Psoas muscle (tissue), 7 donors: ENCODE measurements at regions not wholly inside any gene's neighbourhood (a gene's known extent, or its start where the extent isn't known, plus 50 kb on each side); places are given as distances from the start of the nearest gene placed in this dataset.

ENCODE experiments used
- ATAC-seq, 4 donors: fragments of 200-7000 bp; cut with Tn5 transposase; one replicate each; pipeline ENCODE4 v1.9.1; 2020; ENCODE audit warnings: moderate library complexity in 3 of 4, mild to moderate bottlenecking in 2 of 4
- DNase-seq, 2 donors: peaks; one replicate each; pipeline ENCODE4 v3.0.0-alpha.2; 2020
- H3K27ac ChIP-seq: fragments of 200-600 bp; one replicate; pipeline ENCODE4 v1.8.0; 2022
- H3K27me3 ChIP-seq, 3 donors: fragments of 200-600 bp in 1 of 3; one replicate each; pipeline versions ENCODE4 v1.6.1 to v1.8.0; 2013 to 2022; ENCODE audit warnings: low read length in 2 of 3, mild to moderate bottlenecking in 2 of 3, moderate library complexity in 1 of 3; ENCODE audit not compliant: insufficient read depth in 3 of 3
- H3K36me3 ChIP-seq, 2 donors: fragments of 200-600 bp in 1 of 2; one replicate each; pipeline versions ENCODE4 v1.6.1 to v1.8.0; 2013 to 2022; ENCODE audit warnings: low read depth in 1 of 2, mild to moderate bottlenecking in 1 of 2, moderate library complexity in 1 of 2; ENCODE audit not compliant: insufficient read depth in 1 of 2
- H3K4me1 ChIP-seq: fragments of 200-600 bp; one replicate; pipeline ENCODE4 v1.8.0; 2022
- H3K4me3 ChIP-seq: fragments of 200-600 bp; one replicate; pipeline ENCODE4 v1.8.0; 2022; ENCODE audit warnings: mild to moderate bottlenecking
- H3K9me3 ChIP-seq: fragments of 200-600 bp; one replicate; pipeline ENCODE4 v1.8.0; 2022
- WGBS, 3 donors: extraction: QIAGEN DNeasy Blood & Tissue Kit; methylation state at CpG; one replicate each; pipeline versions ENCODE4 v1.1.6 to v1.1.7; 2013; 5-methylcytosine and 5-hydroxymethylcytosine counted together
- intact Hi-C, 2 donors: fragments of 100-400 bp; cut with DNase I; formaldehyde crosslinking; loops; one replicate each; pipeline versions ENCODE4 v1.11.0 to v1.14.2; 2022
- TF ChIP-seq, protein P1 (sequence below): fragments of 200-600 bp; IDR thresholded peaks from one replicate; pipeline ENCODE4 v1.8.0; 2022; ENCODE audit warnings: antibody characterized with exemption
- donor health status: healthy with polysubstance abuse.
- donor health status: DM: no; HTN: no; CAD: no; lungs with moderate emphysema.
- donor health status: Bipolar disorder and iron deficiency.
- donor health status: healthy.
- donor health status: DM: yes; HTN: yes; CAD: no.
- donor health status: DM: no; HTN: no; CAD: no.
- donor health status: DM: yes; HTN: yes; CAD: no.

DNA sequence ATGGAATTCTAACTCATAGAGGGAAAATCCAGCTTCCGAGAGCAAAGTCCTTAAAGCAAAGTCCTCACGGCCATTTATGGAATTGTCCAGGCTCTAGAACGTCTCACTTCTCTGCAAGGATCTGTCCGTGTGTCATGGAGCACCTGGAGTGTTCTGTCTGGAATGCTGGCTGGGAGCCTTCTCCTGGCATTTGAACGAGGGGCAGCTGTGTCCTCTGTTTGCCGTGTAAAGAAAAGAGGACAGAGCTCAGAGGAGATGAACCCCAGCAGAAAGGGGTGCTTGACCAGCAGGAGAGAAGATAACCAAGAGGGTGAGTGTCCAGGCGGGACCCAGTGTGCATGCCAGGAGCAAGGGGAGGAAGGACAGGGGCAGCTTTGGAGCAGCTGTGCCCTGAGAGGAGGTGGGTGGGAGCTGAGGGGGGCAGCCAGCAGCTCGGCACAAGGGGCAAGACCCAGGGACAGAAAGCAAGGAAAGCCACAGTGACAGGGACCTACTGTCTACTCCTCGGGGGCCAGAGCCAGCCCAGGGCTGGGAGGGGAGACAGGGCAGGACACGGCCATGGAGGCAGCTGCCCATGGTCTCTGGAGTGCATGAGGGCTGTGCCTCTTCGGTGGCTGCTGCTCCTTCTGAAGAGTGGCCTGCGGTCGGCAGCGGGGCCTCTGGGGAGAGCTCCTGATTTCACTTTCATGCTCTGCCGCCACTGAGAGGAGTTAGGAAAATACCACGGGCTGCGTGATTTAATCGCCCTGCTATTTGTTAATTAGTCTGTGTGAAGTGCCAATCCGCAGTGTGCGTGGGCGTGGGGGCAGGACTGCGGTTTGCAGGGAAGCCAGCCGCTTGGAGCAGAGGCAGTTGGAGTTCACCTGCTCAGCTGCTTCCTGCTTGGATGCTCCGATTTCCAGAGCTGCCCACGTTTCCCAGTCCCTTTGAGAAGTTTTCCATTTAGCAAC, 149.3 kb upstream of the SHH start:
- TF ChIP-seq, protein P1, sequence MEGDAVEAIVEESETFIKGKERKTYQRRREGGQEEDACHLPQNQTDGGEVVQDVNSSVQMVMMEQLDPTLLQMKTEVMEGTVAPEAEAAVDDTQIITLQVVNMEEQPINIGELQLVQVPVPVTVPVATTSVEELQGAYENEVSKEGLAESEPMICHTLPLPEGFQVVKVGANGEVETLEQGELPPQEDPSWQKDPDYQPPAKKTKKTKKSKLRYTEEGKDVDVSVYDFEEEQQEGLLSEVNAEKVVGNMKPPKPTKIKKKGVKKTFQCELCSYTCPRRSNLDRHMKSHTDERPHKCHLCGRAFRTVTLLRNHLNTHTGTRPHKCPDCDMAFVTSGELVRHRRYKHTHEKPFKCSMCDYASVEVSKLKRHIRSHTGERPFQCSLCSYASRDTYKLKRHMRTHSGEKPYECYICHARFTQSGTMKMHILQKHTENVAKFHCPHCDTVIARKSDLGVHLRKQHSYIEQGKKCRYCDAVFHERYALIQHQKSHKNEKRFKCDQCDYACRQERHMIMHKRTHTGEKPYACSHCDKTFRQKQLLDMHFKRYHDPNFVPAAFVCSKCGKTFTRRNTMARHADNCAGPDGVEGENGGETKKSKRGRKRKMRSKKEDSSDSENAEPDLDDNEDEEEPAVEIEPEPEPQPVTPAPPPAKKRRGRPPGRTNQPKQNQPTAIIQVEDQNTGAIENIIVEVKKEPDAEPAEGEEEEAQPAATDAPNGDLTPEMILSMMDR, result no peak
- ATAC-seq (no peak), DNase-seq (no peak)
- Histone ChIP-seq H3K27ac (no peak overlapping the region), H3K9me3 (no peaks in the 10 kb centered on the region), H3K36me3 (no peaks in the 10 kb centered on the region), H3K4me3 (no peak overlapping the region), H3K27me3 (peaks cover 0 to 8% (median 2%) of the 10 kb centered on the region in 3 donors), H3K4me1 (no peaks in the 10 kb centered on the region)
- WGBS, 3 donors, result 18 to 24% (median 19%) methylated on average over 25 of the region's 25 CpGs
- intact Hi-C loops, result no loop called here

DNA sequence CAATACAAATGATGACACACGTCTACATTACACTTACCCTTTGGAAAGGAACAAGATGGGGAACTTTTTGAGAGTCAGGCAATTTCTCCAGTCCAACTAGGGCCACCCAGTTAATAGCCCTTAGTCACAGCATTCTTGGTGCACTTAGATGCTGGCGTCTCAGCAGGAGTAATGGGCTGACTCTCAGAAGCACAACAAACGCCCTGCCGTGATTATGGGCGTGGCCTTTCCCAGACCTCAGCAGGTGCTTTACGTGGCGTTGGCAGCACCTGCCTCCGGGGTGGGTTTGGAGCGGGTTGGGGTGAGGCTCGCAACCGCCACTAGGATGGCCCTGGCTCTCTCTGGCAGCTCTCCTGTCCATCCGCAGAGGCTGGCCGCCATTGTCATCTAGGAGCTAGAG, 147.6 kb upstream of the SHH start:
- H3K36me3 ChIP-seq, result no peaks in the 10 kb centered on the region
- H3K27ac ChIP-seq, result no peak overlapping the region
- 71 to 79% (median 74%) methylated on average over 13 of the region's 13 CpGs for WGBS, 3 donors
- intact Hi-C loops, result no loop called here
- DNase-seq, result no peak
- TF ChIP-seq, protein P1, result no peak
- H3K9me3 ChIP-seq, result no peaks in the 10 kb centered on the region
- ATAC-seq, result no peak
- no peaks in the 10 kb centered on the region for H3K4me1 ChIP-seq
- H3K4me3 ChIP-seq, result no peak overlapping the region
- peaks cover 0 to 8% (median 2%) of the 10 kb centered on the region in 3 donors for H3K27me3 ChIP-seq

GRCh38 chr7:155956977-155957376, 144.7 kb upstream of the SHH start:
- Histone ChIP-seq H3K9me3 (no peaks in the 10 kb centered on the region), H3K27me3 (peaks cover 0 to 8% (median 5%) of the 10 kb centered on the region in 3 donors), H3K4me1 (no peaks in the 10 kb centered on the region), H3K4me3 (no peak overlapping the region), H3K36me3 (no peaks in the 10 kb centered on the region), H3K27ac (no peak overlapping the region)
- no peak for DNase-seq
- intact Hi-C loops, result no loop called here
- no peak for ATAC-seq
- 73 to 80% (median 74%) methylated on average over 12 of the region's 12 CpGs for WGBS, 3 donors
- TF ChIP-seq, protein P1, result no peak

GRCh38 chr7:155955367-155955635, 143.0 kb upstream of the SHH start:
- Histone ChIP-seq H3K4me1 (no peaks in the 10 kb centered on the region), H3K27ac (no peak overlapping the region), H3K9me3 (no peaks in the 10 kb centered on the region), H3K36me3 (no peaks in the 10 kb centered on the region), H3K27me3 (peaks cover 0 to 3% (median 3%) of the 10 kb centered on the region in 3 donors), H3K4me3 (no peak overlapping the region)
- ATAC-seq (no peak), DNase-seq (no peak)
- 81 to 86% (median 83%) methylated on average over 9 of the region's 9 CpGs for WGBS, 3 donors
- intact Hi-C loops, result no loop called here
- TF ChIP-seq, protein P1, result no peak
